Lung (tissue), 11 donors: ENCODE measurements at regions not wholly inside any gene's neighbourhood (a gene's known extent, or its start where the extent isn't known, plus 50 kb on each side); places are given as distances from the start of the nearest gene placed in this dataset.

Source experiments
- ATAC-seq: fragments of 200-7000 bp; cut with Tn5 transposase; one replicate; pipeline ENCODE4 v1.9.1; 2020; ENCODE audit warnings: moderate number of reproducible peaks; ENCODE audit not compliant: insufficient read depth, low FRiP score
- DNase-seq, 3 donors: peaks; one replicate each; pipeline ENCODE4 v3.0.0-alpha.2; 2013 to 2017
- H3K27ac ChIP-seq, 2 donors: one replicate each; pipeline ENCODE4 v1.5.1; 2013; ENCODE audit warnings: mild to moderate bottlenecking in 2 of 2, moderate library complexity in 2 of 2, control low read depth in 1 of 2, inconsistent platforms in 1 of 2, low read depth in 1 of 2, low read length in 1 of 2
- H3K27me3 ChIP-seq, 3 donors: one replicate each; pipeline ENCODE4 v1.5.1; 2013; ENCODE audit warnings: low read length in 2 of 3; ENCODE audit not compliant: control insufficient read depth in 3 of 3, insufficient read depth in 3 of 3
- H3K36me3 ChIP-seq, 4 donors: one replicate each; pipeline ENCODE4 v1.5.1; 2013; ENCODE audit warnings: low read length in 4 of 4, mild to moderate bottlenecking in 1 of 4, moderate library complexity in 1 of 4; ENCODE audit not compliant: control insufficient read depth in 4 of 4, insufficient read depth in 4 of 4
- H3K4me1 ChIP-seq, 5 donors: one replicate each; pipeline ENCODE4 v1.5.1; 2013; ENCODE audit warnings: low read length in 5 of 5, mild to moderate bottlenecking in 2 of 5, moderate library complexity in 1 of 5; ENCODE audit not compliant: control insufficient read depth in 5 of 5, insufficient read depth in 5 of 5
- H3K4me3 ChIP-seq: one replicate; pipeline ENCODE4 v1.5.1; 2013; ENCODE audit warnings: mild to moderate bottlenecking, control low read depth, moderate library complexity
- H3K9ac ChIP-seq, 2 donors: one replicate each; pipeline ENCODE4 v1.5.1; 2013; ENCODE audit warnings: low read length in 2 of 2, control low read depth in 1 of 2; ENCODE audit not compliant: insufficient read depth in 1 of 2
- H3K9me3 ChIP-seq, 4 donors: one replicate each; pipeline ENCODE4 v1.5.1; 2013; ENCODE audit warnings: low read length in 3 of 4, mild to moderate bottlenecking in 1 of 4, moderate library complexity in 1 of 4; ENCODE audit not compliant: control insufficient read depth in 4 of 4, insufficient read depth in 3 of 4
- CTCF ChIP-seq: IDR thresholded peaks from 2 replicates; pipeline ENCODE4 v1.5.1; 2012; ENCODE audit warnings: mild to moderate bottlenecking; ENCODE audit errors: control extremely low read depth, extremely low read depth
- WGBS, 2 donors: extraction: QIAGEN DNeasy Blood & Tissue Kit; methylation state at CpG; one replicate each; pipeline ENCODE4 v1.1.7; 2013; 5-methylcytosine and 5-hydroxymethylcytosine counted together
- donor health status: control.
- donor health status: control.
- donor health status: Bipolar disorder and iron deficiency.
- donor health status: healthy.
- donor health status: DM: yes; HTN: yes; CAD: no.

- Histone ChIP-seq H3K27ac (no peak overlapping the region), H3K4me3 (no peak overlapping the region), H3K9me3 (no peaks in the 10 kb centered on the region), H3K27me3 (no peaks in the 10 kb centered on the region), H3K9ac (no peak overlapping the region), H3K4me1 (peaks cover 0 to 47% (median 8%) of the 10 kb centered on the region in 5 donors), H3K36me3 (no peaks in the 10 kb centered on the region)
- DNase-seq (no peak), ATAC-seq (no peak)
- TF ChIP-seq CTCF = no peak
- WGBS, 2 donors = 73 to 75% methylated on average over 3 of the region's 3 CpGs
Measured at GRCh38 chr12:75834591-75834990, 197.0 kb downstream of the PHLDA1 start.

- H3K9me3 ChIP-seq = no peaks in the 10 kb centered on the region
- H3K4me3 ChIP-seq = no peak overlapping the region
- peaks cover 0 to 41% (median 8%) of the 10 kb centered on the region in 5 donors for H3K4me1 ChIP-seq
- H3K27me3 ChIP-seq = no peaks in the 10 kb centered on the region
- ATAC-seq (no peak), DNase-seq (no peak)
- no peak overlapping the region for H3K27ac ChIP-seq
- H3K36me3 ChIP-seq = no peaks in the 10 kb centered on the region
- WGBS, 2 donors = 63 to 64% methylated on average over 3 of the region's 3 CpGs
- H3K9ac ChIP-seq = no peak overlapping the region
- TF ChIP-seq CTCF = no peak
Measured at GRCh38 chr12:75833268-75833667, 198.3 kb downstream of the PHLDA1 start.

- no peaks in the 10 kb centered on the region for H3K9me3 ChIP-seq
- no peaks in the 10 kb centered on the region for H3K27me3 ChIP-seq
- no peak overlapping the region for H3K4me3 ChIP-seq
- WGBS, 2 donors = 37 to 51% methylated on average over 2 of the region's 2 CpGs
- H3K4me1 ChIP-seq = peaks cover 0 to 23% (median 8%) of the 10 kb centered on the region in 5 donors
- TF ChIP-seq CTCF = no peak
- no peak for ATAC-seq
- no peaks in the 10 kb centered on the region for H3K36me3 ChIP-seq
- peak; percentile 50 to 93 (median 92) for DNase-seq
- H3K9ac ChIP-seq = no peak overlapping the region
- H3K27ac ChIP-seq = no peak overlapping the region
Measured at GRCh38 chr12:75831402-75831801, 200.2 kb downstream of the PHLDA1 start.

GRCh38 chr12:75827061-75827460 lies 204.5 kb downstream of the PHLDA1 start:
- Histone ChIP-seq H3K9ac (no peak overlapping the region), H3K4me3 (no peak overlapping the region), H3K36me3 (no peaks in the 10 kb centered on the region), H3K4me1 (peaks cover 0 to 17% (median 8%) of the 10 kb centered on the region in 5 donors), H3K27me3 (no peaks in the 10 kb centered on the region), H3K9me3 (no peaks in the 10 kb centered on the region), H3K27ac (no peak overlapping the region)
- no peak for DNase-seq
- TF ChIP-seq CTCF = no peak
- 88 to 91% methylated on average over 3 of the region's 3 CpGs for WGBS, 2 donors
- ATAC-seq = no peak
